BLaER1 (cell line): ENCODE measurements at regions not wholly inside any gene's neighbourhood (a gene's known extent, or its start where the extent isn't known, plus 50 kb on each side); places are given as distances from the start of the nearest gene placed in this dataset.
"Not testable (repeated sequence)": the region's sequence is repeated elsewhere in the genome, so short reads cannot be mapped to it uniquely, and the experiment has no call there.

Experiments
- H3K27ac ChIP-seq: shearing (Covaris generic); formaldehyde crosslinking; 2 replicates; pipeline ENCODE4 v1.8.1; 2022
- H3K27me3 ChIP-seq: shearing (Covaris generic); formaldehyde crosslinking; 2 replicates; pipeline ENCODE4 v1.8.1; 2022
- H3K36me3 ChIP-seq: shearing (Covaris generic); formaldehyde crosslinking; 2 replicates; pipeline ENCODE4 v1.8.1; 2022
- H3K4me1 ChIP-seq: shearing (Covaris generic); formaldehyde crosslinking; 2 replicates; pipeline ENCODE4 v1.8.1; 2022
- H3K4me2 ChIP-seq: shearing (Covaris generic); formaldehyde crosslinking; 2 replicates; pipeline ENCODE4 v1.8.1; 2022
- H3K4me3 ChIP-seq: shearing (Covaris generic); formaldehyde crosslinking; 2 replicates; pipeline ENCODE4 v1.8.1; 2022
- H3K9ac ChIP-seq: shearing (Covaris generic); formaldehyde crosslinking; 2 replicates; pipeline ENCODE4 v1.8.1; 2022
- H3K9me3 ChIP-seq: shearing (Covaris generic); formaldehyde crosslinking; 2 replicates; pipeline ENCODE4 v1.8.1; 2022
- H4K20me1 ChIP-seq: shearing (Covaris generic); formaldehyde crosslinking; 2 replicates; pipeline ENCODE4 v1.8.1; 2022
- Cebpa-rat ChIP-seq: shearing (Covaris generic); IDR thresholded peaks from 2 replicates; pipeline ENCODE4 v1.8.1; 2022

DNA sequence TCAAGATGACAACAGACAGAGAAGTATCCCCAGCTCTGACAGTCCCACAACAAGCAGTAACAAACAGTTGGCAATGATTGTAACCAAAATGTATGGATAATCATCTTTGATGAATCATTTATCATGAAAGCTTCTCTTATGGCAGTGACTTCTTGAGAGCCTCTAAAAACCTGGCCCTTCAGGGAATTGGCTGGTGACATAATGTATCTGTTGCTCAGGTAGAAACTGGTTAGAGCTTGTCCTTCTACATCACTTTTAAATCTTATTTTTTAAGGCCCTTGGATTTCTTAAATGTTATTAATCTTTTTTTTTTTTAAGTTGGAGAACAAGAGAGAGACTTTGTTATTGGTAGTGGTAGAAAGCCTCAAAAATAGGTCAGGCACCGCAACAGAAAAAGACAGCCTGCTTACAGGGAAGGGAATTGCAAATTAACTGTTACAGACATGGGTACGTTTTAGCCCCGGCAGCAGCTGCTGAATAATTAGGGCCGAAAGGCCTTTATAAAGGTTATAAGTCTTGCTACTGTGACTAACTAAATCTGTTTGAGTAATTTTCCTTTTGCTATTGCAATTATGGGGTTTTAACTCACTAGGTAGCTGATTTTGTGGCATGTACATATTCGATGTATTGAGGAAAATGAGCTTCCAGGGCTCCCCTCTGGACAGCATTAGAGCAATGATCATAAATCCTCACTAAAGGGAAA lies 207.7 kb upstream of the LRRC4C start:
- no peak overlapping the region for H3K27ac ChIP-seq
- no peaks in the 10 kb centered on the region for H3K27me3 ChIP-seq
- H3K9ac ChIP-seq: no peak overlapping the region
- H4K20me1 ChIP-seq: no peaks in the 10 kb centered on the region
- H3K4me3 ChIP-seq: no peak overlapping the region
- no peaks in the 10 kb centered on the region for H3K9me3 ChIP-seq
- TF ChIP-seq Cebpa-rat: no peak
- H3K4me2 ChIP-seq: no peak overlapping the region
- H3K4me1 ChIP-seq: no peaks in the 10 kb centered on the region
- no peaks in the 10 kb centered on the region for H3K36me3 ChIP-seq

- H3K4me3 ChIP-seq: no peak overlapping the region
- no peaks in the 10 kb centered on the region for H3K9me3 ChIP-seq
- no peak for TF ChIP-seq Cebpa-rat
- no peaks in the 10 kb centered on the region for H3K36me3 ChIP-seq
- no peaks in the 10 kb centered on the region for H3K4me1 ChIP-seq
- no peaks in the 10 kb centered on the region for H3K27me3 ChIP-seq
- no peak overlapping the region for H3K9ac ChIP-seq
- no peaks in the 10 kb centered on the region for H4K20me1 ChIP-seq
- H3K27ac ChIP-seq: no peak overlapping the region
- no peak overlapping the region for H3K4me2 ChIP-seq
These were observed 215.8 kb upstream of the LRRC4C start for GRCh38 chr11:41675205-41675604.

- Histone ChIP-seq H3K27ac (no peak overlapping the region), H4K20me1 (no peaks in the 10 kb centered on the region), H3K9ac (no peak overlapping the region)
These were observed 253.6 kb upstream of the LRRC4C start for GRCh38 chr11:41713030-41713429.

DNA sequence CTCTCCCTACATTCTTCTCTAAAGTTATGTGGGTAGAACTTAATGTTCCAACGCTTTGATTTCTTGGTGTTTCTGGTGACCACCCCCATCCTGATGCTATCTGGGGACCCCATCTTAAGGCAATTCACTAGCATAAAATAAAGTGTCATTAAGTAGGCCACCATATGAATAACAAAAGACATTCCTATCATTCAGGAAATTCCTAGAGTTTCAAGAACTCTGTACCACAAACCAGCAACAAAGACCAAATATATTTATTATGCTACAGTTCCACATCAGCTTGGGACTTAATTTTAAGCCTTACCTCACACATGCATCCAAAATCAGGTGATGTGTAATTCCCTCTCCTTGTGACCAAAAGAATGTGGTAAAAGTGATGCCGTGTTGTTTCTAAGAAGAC lies 254.6 kb upstream of the LRRC4C start:
- Histone ChIP-seq H3K36me3 (no peaks in the 10 kb centered on the region), H3K4me2 (no peak overlapping the region), H3K9me3 (no peaks in the 10 kb centered on the region), H3K4me3 (no peak overlapping the region), H3K27me3 (no peaks in the 10 kb centered on the region), H3K4me1 (no peaks in the 10 kb centered on the region), H3K9ac (no peak overlapping the region), H4K20me1 (no peaks in the 10 kb centered on the region), H3K27ac (no peak overlapping the region)
- no peak for TF ChIP-seq Cebpa-rat

More at GRCh38 chr11:41713030-41713429, 253.6 kb upstream of the LRRC4C start:
- Histone ChIP-seq H3K4me2 (no peak overlapping the region), H3K9me3 (no peaks in the 10 kb centered on the region), H3K36me3 (no peaks in the 10 kb centered on the region), H3K4me1 (no peaks in the 10 kb centered on the region), H3K27me3 (no peaks in the 10 kb centered on the region), H3K4me3 (no peak overlapping the region)
- TF ChIP-seq Cebpa-rat: no peak

DNA sequence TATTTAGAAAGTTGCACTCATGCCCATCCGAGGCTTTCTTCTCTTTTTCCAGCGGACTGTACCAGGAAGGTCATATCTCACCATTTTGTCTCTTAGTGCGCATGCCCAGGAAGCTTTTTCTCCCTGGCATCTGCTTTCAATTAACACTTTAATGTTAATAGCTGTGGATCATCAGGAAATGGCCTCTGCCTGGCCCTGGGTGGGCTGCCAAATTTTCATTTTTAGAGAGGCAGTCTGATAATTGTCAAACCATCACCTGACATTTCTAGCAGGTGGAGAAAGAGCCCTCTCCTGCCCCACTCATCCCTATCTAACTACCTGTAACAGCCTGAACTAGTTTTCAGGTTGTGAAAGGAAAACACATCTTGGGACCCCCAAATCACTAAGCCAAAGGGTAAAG lies 257.4 kb upstream of the LRRC4C start:
- Histone ChIP-seq H4K20me1 (no peaks in the 10 kb centered on the region), H3K4me3 (no peak overlapping the region), H3K27me3 (no peaks in the 10 kb centered on the region), H3K9ac (no peak overlapping the region), H3K36me3 (no peaks in the 10 kb centered on the region), H3K27ac (no peak overlapping the region), H3K9me3 (no peaks in the 10 kb centered on the region), H3K4me2 (no peak overlapping the region), H3K4me1 (no peaks in the 10 kb centered on the region)
- no peak for TF ChIP-seq Cebpa-rat

- H3K36me3 ChIP-seq: no peaks in the 10 kb centered on the region
- H3K27me3 ChIP-seq: no peaks in the 10 kb centered on the region
- H4K20me1 ChIP-seq: no peaks in the 10 kb centered on the region
- H3K4me2 ChIP-seq: no peak overlapping the region
- no peak overlapping the region for H3K27ac ChIP-seq
- no peak overlapping the region for H3K4me3 ChIP-seq
- no peak for TF ChIP-seq Cebpa-rat
- H3K4me1 ChIP-seq: no peaks in the 10 kb centered on the region
- H3K9ac ChIP-seq: no peak overlapping the region
- no peaks in the 10 kb centered on the region for H3K9me3 ChIP-seq
These were observed 261.3 kb upstream of the LRRC4C start for GRCh38 chr11:41720761-41721160.

DNA sequence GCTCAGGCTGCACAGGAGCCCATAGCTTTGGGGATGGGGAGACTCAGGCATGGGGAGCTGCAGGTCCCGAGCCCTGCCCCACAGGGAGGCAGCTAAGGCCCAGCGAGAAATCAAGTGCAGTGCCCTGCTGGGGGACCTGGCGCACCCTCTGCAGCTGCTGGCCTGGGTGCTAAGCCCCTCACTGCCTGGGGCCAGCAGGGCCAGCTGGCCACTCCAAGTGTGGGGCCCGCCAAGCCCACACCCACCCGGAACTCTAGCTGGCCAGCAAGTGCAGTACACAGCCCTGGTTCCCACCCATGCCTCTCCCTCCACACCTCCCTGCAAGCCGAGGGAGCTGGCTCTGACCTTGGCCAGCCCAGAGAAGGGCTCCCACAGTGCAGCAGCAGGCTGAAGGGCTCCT lies 268.7 kb upstream of the LRRC4C start:
- not testable (repeated sequence) for H3K4me1 ChIP-seq, H4K20me1 ChIP-seq, H3K4me2 ChIP-seq, H3K27me3 ChIP-seq, H3K36me3 ChIP-seq, H3K4me3 ChIP-seq, H3K9ac ChIP-seq, H3K27ac ChIP-seq
- H3K9me3 ChIP-seq: peaks cover 12% of the 10 kb centered on the region

DNA sequence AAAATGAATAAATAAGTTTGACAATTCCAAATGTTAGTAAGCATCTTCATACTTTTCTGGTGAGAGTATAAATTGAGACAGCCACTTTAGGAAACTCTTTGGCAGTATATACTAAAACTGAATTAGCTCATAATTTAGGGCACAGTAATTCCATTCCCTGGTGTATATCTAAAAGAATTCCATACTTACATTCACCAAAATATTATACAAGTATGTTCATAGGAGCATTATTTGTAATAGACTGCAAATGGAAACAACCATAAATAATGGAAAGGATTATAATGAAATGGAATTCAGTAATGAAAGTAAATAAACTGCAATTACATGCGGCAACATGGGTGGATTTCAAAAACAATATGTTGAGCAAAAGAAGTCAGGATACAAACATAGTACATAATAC lies 315.8 kb upstream of the LRRC4C start:
- H4K20me1 ChIP-seq: no peaks in the 10 kb centered on the region
- no peaks in the 10 kb centered on the region for H3K4me1 ChIP-seq
- H3K27me3 ChIP-seq: no peaks in the 10 kb centered on the region
- no peak overlapping the region for H3K9ac ChIP-seq
- H3K9me3 ChIP-seq: 0 out of 2 replicates have a peak, but pooled peaks cover 7% of the 10 kb centered on the region
- no peak for TF ChIP-seq Cebpa-rat
- no peaks in the 10 kb centered on the region for H3K36me3 ChIP-seq
- no peak overlapping the region for H3K4me2 ChIP-seq
- no peak overlapping the region for H3K4me3 ChIP-seq
- no peak overlapping the region for H3K27ac ChIP-seq

DNA sequence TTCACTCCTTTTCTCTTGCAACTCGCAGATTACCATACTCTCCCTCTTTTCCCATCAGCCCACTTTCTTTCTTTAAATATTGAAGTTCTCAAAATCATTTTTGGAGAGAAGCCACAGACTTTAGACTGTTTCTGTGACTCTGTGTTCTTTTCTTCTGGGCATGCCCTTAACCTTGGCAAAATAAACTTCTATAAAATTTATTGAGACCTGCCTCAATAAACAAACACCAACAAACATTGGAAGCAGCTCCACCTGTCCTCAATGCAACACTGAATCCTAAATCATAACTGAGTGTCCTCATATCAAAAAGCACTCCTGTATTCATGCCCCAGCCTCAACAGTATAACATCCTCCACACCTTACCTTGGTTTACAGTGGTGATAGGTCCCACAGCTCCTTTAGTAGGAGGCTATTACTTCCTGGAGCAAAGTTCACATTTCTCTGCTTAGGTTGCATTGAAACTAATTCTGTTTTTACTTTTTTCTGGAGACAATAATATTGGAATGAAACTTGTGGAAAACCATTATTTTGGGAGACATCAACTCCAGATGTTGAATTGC lies 320.0 kb upstream of the LRRC4C start:
- Histone ChIP-seq H3K4me3 (no peak overlapping the region), H3K9me3 (0 out of 2 replicates have a peak, but pooled peaks cover under 1% of the 10 kb centered on the region), H3K27ac (no peak overlapping the region), H3K4me2 (no peak overlapping the region), H3K9ac (no peak overlapping the region), H3K4me1 (no peaks in the 10 kb centered on the region), H4K20me1 (no peaks in the 10 kb centered on the region), H3K36me3 (no peaks in the 10 kb centered on the region), H3K27me3 (no peaks in the 10 kb centered on the region)
- no peak for TF ChIP-seq Cebpa-rat

DNA sequence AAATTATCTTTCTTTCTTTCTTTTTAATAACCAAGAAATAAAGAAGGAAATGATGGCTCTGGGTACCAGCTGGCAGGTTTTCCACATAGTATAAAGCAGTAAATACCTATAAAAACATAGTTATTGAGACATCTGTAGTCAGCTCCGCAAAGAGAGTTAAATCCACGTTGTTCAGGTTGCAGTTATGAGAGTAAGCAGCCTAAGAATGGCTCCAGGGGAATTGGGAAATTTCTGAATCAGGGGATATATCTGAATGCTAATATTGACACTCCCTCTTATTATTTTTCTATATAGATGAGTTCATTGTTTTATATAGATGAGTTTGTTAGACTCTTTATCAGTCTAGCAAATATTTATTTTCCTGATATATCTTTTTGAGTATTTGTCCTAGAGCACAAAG lies 322.0 kb upstream of the LRRC4C start:
- H3K9me3 ChIP-seq: no peaks in the 10 kb centered on the region
- no peaks in the 10 kb centered on the region for H3K27me3 ChIP-seq
- TF ChIP-seq Cebpa-rat: no peak
- no peaks in the 10 kb centered on the region for H3K36me3 ChIP-seq
- H3K4me3 ChIP-seq: no peak overlapping the region
- H3K27ac ChIP-seq: no peak overlapping the region
- no peak overlapping the region for H3K4me2 ChIP-seq
- 0 out of 2 replicates have a peak, but pooled peaks cover 4% of the 10 kb centered on the region for H3K4me1 ChIP-seq
- H3K9ac ChIP-seq: no peak overlapping the region
- no peaks in the 10 kb centered on the region for H4K20me1 ChIP-seq
